ENCODE measurements at regions not wholly inside any gene's neighbourhood (a gene's known extent, or its start where the extent isn't known, plus 50 kb on each side); places are given as distances from the start of the nearest gene placed in this dataset.

DNA sequence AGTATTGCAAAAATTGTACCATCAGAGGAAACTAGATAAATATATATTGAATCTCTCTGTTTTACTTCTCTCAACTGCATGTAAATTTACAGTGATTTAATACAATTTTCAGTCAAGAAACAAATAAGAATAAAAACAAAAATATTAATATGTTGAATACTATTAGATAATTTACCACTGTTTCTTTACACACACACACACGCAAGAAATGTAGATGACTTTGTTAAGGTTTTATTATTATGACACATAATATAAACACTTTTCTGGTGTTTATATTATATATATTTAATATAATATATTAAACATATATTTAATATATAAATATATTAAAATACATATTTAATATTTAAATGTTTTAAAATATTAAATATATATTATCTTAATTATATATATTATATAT is 814.3 kb upstream of the CDH10 start:
- Mint-ChIP-seq H3K27ac (no peak overlapping the region), H3K4me1 (ENCODE audit: low read depth) (no peaks in the 10 kb centered on the region)
- DNase-seq (ENCODE audit: low spot score, unreplicated experiment): no peak

DNA sequence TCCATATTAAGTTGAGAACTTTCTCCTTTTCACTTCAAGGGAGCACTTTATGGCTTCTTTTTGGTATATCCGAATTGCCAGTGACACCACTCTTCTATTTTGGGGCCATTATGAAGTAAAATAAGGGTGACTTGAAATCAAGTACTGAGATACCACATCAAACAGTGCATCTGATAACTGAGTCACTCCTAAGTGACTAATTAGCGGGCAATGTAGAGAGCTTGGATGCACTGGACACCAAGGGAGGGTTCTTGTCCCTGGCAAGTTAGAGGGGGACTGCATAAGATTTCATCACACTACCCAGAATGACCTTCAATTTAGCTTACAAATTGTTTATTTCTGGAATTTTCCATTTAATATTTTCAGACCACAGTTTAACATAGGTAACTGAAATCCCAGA is 813.9 kb upstream of the CDH10 start:
- H3K27me3 Mint-ChIP-seq: no peaks in the 10 kb centered on the region
- no peak for DNase-seq (ENCODE audit: low spot score, unreplicated experiment)
- peaks cover 5% of the 10 kb centered on the region for H3K9me3 Mint-ChIP-seq (ENCODE audit: low read depth)
- no peak overlapping the region for H3K27ac Mint-ChIP-seq
- no peak overlapping the region for H3K4me3 Mint-ChIP-seq (ENCODE audit: low read depth)
- no peaks in the 10 kb centered on the region for H3K4me1 Mint-ChIP-seq (ENCODE audit: low read depth)
- TF ChIP-seq, protein P1, sequence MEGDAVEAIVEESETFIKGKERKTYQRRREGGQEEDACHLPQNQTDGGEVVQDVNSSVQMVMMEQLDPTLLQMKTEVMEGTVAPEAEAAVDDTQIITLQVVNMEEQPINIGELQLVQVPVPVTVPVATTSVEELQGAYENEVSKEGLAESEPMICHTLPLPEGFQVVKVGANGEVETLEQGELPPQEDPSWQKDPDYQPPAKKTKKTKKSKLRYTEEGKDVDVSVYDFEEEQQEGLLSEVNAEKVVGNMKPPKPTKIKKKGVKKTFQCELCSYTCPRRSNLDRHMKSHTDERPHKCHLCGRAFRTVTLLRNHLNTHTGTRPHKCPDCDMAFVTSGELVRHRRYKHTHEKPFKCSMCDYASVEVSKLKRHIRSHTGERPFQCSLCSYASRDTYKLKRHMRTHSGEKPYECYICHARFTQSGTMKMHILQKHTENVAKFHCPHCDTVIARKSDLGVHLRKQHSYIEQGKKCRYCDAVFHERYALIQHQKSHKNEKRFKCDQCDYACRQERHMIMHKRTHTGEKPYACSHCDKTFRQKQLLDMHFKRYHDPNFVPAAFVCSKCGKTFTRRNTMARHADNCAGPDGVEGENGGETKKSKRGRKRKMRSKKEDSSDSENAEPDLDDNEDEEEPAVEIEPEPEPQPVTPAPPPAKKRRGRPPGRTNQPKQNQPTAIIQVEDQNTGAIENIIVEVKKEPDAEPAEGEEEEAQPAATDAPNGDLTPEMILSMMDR (IDR thresholded peaks at IDR 0.05; ENCODE audit: unreplicated experiment): no peak
- H3K36me3 Mint-ChIP-seq (ENCODE audit: insufficient read depth): no peaks in the 10 kb centered on the region

More for the DNA sequence above, 814.3 kb upstream of the CDH10 start:
- no peaks in the 10 kb centered on the region for H3K36me3 Mint-ChIP-seq (ENCODE audit: insufficient read depth)
- no peaks in the 10 kb centered on the region for H3K27me3 Mint-ChIP-seq
- peaks cover 5% of the 10 kb centered on the region for H3K9me3 Mint-ChIP-seq (ENCODE audit: low read depth)
- TF ChIP-seq, protein P1 (IDR thresholded peaks at IDR 0.05; ENCODE audit: unreplicated experiment): no peak
- no peak overlapping the region for H3K4me3 Mint-ChIP-seq (ENCODE audit: low read depth)

DNA sequence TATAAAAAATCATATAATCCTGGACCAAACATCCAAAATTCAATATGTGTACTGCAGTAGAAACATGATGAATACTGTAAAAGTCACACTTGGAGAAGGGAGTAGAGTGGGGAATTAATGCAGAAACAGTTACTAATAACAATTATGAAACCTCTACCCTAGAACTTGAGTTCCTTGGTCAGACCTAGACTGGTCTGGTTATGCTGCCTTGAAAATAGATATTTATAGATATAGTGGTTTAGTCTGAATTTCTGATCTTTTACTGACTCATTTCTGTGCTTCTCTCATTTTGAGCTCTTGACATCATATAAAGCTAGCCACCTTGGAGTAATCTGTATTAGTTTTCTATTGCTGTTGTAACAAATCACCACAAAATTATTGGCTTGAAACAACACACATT is 808.7 kb upstream of the CDH10 start:
- no peak for DNase-seq (ENCODE audit: low spot score, unreplicated experiment)
- TF ChIP-seq, protein P1 (IDR thresholded peaks at IDR 0.05; ENCODE audit: unreplicated experiment): no peak
- no peak overlapping the region for H3K4me3 Mint-ChIP-seq (ENCODE audit: low read depth)
- no peak overlapping the region for H3K27ac Mint-ChIP-seq
- H3K36me3 Mint-ChIP-seq (ENCODE audit: insufficient read depth): no peaks in the 10 kb centered on the region
- H3K9me3 Mint-ChIP-seq (ENCODE audit: low read depth): no peaks in the 10 kb centered on the region
- peaks cover 8% of the 10 kb centered on the region for H3K4me1 Mint-ChIP-seq (ENCODE audit: low read depth)
- H3K27me3 Mint-ChIP-seq: no peaks in the 10 kb centered on the region

DNA sequence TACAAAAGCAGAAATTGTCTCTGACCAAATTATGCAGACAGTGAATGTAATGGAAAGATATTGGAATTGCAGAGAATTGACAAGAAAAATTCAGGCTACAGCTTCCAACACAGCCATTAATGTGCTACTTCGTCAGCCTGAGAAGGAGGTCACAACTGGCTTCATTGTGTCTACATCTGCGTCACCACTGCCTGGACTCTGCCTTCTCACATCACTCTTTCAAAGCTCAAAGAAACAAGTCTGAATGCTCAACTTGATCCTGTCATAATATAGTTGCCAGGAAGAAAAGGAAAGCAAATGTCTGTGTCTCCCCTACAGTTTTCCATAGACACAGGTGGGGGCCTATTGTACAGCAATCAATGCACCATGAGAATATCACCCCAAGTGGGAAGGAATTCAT is 806.5 kb upstream of the CDH10 start:
- H3K27ac Mint-ChIP-seq: no peak overlapping the region
- no peak for DNase-seq (ENCODE audit: low spot score, unreplicated experiment)
- H3K4me3 Mint-ChIP-seq (ENCODE audit: low read depth): no peak overlapping the region
- TF ChIP-seq, protein P1 (IDR thresholded peaks at IDR 0.05; ENCODE audit: unreplicated experiment): no peak
- H3K27me3 Mint-ChIP-seq: no peaks in the 10 kb centered on the region
- H3K4me1 Mint-ChIP-seq (ENCODE audit: low read depth): peaks cover 13% of the 10 kb centered on the region
- no peaks in the 10 kb centered on the region for H3K9me3 Mint-ChIP-seq (ENCODE audit: low read depth)
- no peaks in the 10 kb centered on the region for H3K36me3 Mint-ChIP-seq (ENCODE audit: insufficient read depth)

DNA sequence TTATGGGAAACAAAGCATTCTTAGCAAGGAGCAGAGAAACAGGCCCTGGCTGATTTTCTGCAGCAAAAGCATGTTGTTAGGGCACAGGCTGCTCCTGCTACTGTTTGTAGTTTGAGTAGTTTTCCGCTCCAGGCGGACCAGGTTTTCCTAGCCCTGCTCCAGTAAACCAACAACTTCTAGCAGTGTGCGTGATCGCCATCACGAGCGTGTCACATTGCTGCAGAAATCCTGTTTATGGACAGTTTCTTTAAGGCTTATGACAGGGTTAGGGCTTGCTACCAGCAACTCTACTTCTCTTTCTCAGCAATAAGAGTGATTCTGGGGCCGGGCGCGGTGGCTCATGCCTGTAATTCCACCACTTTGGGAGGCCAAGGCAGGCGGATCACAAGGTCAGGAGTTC is 803.9 kb upstream of the CDH10 start:
- Mint-ChIP-seq H3K36me3 (ENCODE audit: insufficient read depth) (no peaks in the 10 kb centered on the region), H3K9me3 (ENCODE audit: low read depth) (no peaks in the 10 kb centered on the region), H3K4me1 (ENCODE audit: low read depth) (peaks cover 17% of the 10 kb centered on the region), H3K27ac (peak overlapping the region; percentile 89), H3K4me3 (ENCODE audit: low read depth) (peak overlapping the region; percentile 52), H3K27me3 (no peaks in the 10 kb centered on the region)
- TF ChIP-seq, protein P1 (IDR thresholded peaks at IDR 0.05; ENCODE audit: unreplicated experiment): no peak
- no peak for DNase-seq (ENCODE audit: low spot score, unreplicated experiment)
